ENCODE measurements at regions not wholly inside any gene's neighbourhood (a gene's known extent, or its start where the extent isn't known, plus 50 kb on each side); places are given as distances from the start of the nearest gene placed in this dataset.

DNA sequence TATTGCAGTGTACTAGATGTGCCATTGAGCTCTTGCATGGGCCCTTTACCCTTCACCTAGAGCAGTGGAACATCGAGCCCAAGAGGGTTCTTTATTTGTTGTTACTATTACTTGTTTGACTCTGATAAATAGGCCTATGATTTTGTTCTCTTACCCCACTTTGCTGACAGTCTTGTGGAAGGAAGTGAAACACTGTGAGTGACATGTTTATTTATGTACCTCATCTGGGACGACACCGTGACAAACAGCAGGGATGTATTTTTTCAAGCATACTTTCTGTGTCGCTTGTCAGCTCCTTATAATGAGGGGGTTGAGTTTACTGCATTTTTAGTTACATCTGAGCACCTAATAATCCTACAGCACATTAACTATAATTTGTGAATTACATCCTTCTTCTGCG, 1010.3 kb upstream of the TENM4 start:
- Histone ChIP-seq H3K4me3 (no peak overlapping the region), H3K4me1 (replicated peaks in 1 of 2) (no peaks in the 10 kb centered on the region), H3K9me3 (replicated peaks in 1 of 3) (no peaks in the 10 kb centered on the region), H3K27me3 (no peaks in the 10 kb centered on the region), H3K36me3 (replicated peaks in 1 of 2) (no peaks in the 10 kb centered on the region), H3K27ac (no peak overlapping the region)
- intact Hi-C loops (cut with DNase I): no loop called here
- TF ChIP-seq POLR2A (IDR thresholded peaks at IDR 0.05): no peak
- TF ChIP-seq, protein P1, sequence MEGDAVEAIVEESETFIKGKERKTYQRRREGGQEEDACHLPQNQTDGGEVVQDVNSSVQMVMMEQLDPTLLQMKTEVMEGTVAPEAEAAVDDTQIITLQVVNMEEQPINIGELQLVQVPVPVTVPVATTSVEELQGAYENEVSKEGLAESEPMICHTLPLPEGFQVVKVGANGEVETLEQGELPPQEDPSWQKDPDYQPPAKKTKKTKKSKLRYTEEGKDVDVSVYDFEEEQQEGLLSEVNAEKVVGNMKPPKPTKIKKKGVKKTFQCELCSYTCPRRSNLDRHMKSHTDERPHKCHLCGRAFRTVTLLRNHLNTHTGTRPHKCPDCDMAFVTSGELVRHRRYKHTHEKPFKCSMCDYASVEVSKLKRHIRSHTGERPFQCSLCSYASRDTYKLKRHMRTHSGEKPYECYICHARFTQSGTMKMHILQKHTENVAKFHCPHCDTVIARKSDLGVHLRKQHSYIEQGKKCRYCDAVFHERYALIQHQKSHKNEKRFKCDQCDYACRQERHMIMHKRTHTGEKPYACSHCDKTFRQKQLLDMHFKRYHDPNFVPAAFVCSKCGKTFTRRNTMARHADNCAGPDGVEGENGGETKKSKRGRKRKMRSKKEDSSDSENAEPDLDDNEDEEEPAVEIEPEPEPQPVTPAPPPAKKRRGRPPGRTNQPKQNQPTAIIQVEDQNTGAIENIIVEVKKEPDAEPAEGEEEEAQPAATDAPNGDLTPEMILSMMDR (IDR thresholded peaks at IDR 0.05): no peak
- 76 to 84% (median 81%) methylated on average over 5 of the region's 5 CpGs for WGBS, 4 donors
- DNase-seq: no peak

DNA sequence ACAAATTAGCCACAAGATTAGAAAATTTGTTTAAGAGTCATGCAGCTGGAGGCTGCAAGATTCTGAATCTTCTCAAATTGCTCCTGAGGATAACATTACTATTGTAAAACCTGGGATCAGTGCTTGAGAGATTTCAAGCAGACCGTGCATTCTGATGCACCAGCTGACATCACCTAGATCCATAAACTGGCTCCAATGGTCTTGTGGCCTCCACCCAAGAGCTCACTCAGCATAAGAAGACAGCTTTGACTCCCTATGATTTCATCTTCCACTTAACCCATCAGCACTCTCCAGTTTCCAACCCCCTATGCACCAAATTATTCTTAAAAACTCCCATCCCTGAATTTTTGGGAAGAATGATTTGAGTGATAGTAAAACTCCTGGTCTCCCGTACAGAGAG, 1007.9 kb upstream of the TENM4 start:
- DNase-seq: no peak
- Histone ChIP-seq H3K36me3 (replicated peaks in 1 of 2) (no peaks in the 10 kb centered on the region), H3K4me1 (replicated peaks in 1 of 2) (no peaks in the 10 kb centered on the region), H3K4me3 (no peak overlapping the region), H3K27me3 (no peaks in the 10 kb centered on the region), H3K27ac (no peak overlapping the region), H3K9me3 (replicated peaks in 1 of 3) (no peaks in the 10 kb centered on the region)
- intact Hi-C loops (cut with DNase I): no loop called here
- 83 to 89% (median 85%) methylated on average over 2 of the region's 2 CpGs for WGBS, 4 donors
- TF ChIP-seq, protein P1 (IDR thresholded peaks at IDR 0.05): no peak
- no peak for TF ChIP-seq POLR2A (IDR thresholded peaks at IDR 0.05)

DNA sequence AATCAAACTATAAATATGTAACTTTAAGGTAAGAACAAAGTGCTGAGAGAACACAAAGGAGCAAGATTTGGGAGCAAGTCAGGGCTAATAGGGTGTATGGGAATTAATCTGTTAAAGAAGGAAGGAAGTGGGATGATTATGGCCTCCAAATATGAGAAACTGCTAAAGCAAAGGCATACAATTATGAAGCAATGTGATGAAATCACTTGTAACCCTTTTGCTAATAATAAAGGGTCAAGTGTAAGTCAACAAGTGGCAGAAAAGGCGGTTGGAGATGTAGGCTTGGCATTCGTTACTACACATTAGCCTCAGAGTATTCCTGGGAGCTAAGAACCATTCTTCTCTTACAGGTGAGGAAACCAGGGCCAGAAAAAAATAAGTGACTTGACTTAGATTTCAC, 1002.3 kb upstream of the TENM4 start:
- H3K9me3 ChIP-seq (replicated peaks in 1 of 3): no peaks in the 10 kb centered on the region
- no peaks in the 10 kb centered on the region for H3K27me3 ChIP-seq
- no peak overlapping the region for H3K4me3 ChIP-seq
- no peak for DNase-seq
- H3K36me3 ChIP-seq (replicated peaks in 1 of 2): no peaks in the 10 kb centered on the region
- no peaks in the 10 kb centered on the region for H3K4me1 ChIP-seq (replicated peaks in 1 of 2)
- 44 to 88% (median 81%) methylated on average over 2 of the region's 2 CpGs for WGBS, 4 donors
- no peak for TF ChIP-seq POLR2A (IDR thresholded peaks at IDR 0.05)
- TF ChIP-seq, protein P1 (IDR thresholded peaks at IDR 0.05): no peak
- no peak overlapping the region for H3K27ac ChIP-seq
- intact Hi-C loops (cut with DNase I): no loop called here

DNA sequence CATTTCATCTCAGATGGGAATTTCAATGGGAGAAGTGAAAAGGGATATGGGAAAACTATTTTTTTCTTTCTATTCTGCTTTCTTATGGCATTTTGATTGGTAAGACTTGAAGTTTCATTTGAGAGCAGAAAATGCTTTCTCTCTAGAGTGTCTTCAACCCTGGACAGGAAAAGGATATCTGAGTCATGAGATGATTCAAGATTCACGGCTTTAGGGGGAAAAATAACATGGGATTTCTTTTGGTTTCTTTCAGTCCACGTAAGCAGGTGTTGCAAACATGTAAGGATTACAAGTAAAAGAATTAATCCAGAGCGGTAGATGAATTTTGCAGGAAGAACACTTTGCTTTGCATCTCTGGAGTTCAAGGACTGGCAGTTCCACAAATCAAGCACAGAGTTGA, 1001.0 kb upstream of the TENM4 start:
- 72 to 81% (median 74%) methylated on average over 3 of the region's 3 CpGs for WGBS, 4 donors
- no peaks in the 10 kb centered on the region for H3K27me3 ChIP-seq
- intact Hi-C loops (cut with DNase I): no loop called here
- no peak for TF ChIP-seq POLR2A (IDR thresholded peaks at IDR 0.05)
- TF ChIP-seq, protein P1 (IDR thresholded peaks at IDR 0.05): no peak
- no peaks in the 10 kb centered on the region for H3K36me3 ChIP-seq (replicated peaks in 1 of 2)
- DNase-seq: no peak
- no peak overlapping the region for H3K27ac ChIP-seq
- no peaks in the 10 kb centered on the region for H3K4me1 ChIP-seq (replicated peaks in 1 of 2)
- no peak overlapping the region for H3K4me3 ChIP-seq
- no peaks in the 10 kb centered on the region for H3K9me3 ChIP-seq (replicated peaks in 1 of 3)

Measured in adrenal gland (tissue), 9 donors.